GM10266 (cell line): ENCODE measurements at regions not wholly inside any gene's neighbourhood (a gene's known extent, or its start where the extent isn't known, plus 50 kb on each side); places are given as distances from the start of the nearest gene placed in this dataset.

Experiments
- DNase-seq: peaks from one replicate; pipeline ENCODE4 v3.0.0; 2012; ENCODE audit errors: extremely low spot score
- CTCF ChIP-seq: IDR thresholded peaks from 2 replicates; pipeline ENCODE4 v1.5.1; 2012; ENCODE audit warnings: mild to moderate bottlenecking, low read depth; ENCODE audit not compliant: control insufficient read depth, insufficient read depth; ENCODE audit errors: missing control alignments

DNA sequence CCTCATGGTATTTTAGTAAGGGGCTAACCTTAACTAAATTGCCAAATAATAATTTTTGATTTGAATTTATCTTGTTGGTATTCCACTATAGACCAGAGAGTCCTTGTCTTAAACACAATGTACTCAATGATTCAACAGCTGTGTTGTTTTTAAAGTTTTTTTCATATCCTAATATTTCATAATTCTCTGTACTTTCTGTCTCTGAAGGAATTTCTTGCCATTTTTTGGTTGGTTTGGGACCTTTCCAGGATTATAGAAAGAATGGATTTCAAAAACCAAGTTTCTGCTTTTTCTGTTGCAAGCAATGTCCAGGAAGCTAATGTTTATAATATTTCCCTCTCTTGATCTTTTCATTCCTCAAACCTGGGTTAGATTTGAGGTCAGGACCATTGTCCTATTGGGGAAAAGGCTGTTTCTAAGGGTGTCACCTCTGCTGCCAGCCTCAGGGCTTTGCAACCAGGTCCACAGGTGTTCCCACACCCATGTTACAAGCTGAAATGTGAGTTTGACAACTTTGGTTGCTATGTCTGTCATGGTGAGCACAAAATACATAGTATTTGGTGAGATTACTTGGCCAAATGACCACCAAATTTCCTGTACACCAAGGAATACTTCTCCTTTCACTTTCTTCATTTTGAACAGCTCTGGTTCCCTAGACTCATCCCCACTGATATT lies 363.7 kb upstream of the RGMA start:
- TF ChIP-seq CTCF, result no peak
- DNase-seq, result no peak

DNA sequence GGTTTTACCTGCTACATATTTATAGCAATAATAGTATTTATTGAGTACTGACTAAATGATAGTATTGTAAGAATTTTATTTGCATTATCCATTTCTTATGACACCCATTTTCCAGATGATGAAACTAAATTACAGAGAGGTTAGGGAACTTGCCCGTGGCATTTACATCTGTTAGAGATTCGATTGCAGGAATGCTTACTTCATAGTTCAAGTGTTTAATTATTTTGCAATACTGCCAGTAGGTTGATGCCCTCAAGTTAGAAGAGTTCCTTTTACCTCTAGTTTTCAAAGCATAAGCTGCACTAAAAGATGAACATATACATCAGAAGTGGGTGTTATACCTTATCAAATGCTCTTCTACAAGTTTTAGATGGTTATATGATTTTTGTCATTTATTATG lies 362.8 kb upstream of the RGMA start:
- no peak for TF ChIP-seq CTCF
- no peak for DNase-seq

DNA sequence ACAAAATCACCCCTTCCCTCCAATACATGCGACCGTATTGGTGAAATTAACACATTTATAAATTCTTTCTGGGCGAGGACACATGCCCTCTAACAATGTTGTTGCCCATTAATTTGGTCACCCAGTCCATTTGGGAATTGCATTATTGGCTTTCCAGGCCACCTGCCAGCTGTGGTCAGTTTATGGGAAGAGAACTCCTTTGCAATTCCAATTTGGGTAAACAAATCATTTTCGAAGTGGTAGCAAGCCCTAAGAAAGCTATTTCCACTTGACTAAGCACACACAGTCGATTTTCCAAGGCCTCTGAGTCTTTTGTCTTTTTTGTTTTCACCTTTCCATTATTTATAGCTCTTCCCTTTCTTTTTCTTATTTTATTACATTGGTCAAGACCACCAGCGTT lies 362.3 kb upstream of the RGMA start:
- TF ChIP-seq CTCF, result no peak
- no peak for DNase-seq

GRCh38 chr15:93449798-93450197 lies 360.8 kb upstream of the RGMA start:
- TF ChIP-seq CTCF, result no peak
- DNase-seq, result no peak

DNA sequence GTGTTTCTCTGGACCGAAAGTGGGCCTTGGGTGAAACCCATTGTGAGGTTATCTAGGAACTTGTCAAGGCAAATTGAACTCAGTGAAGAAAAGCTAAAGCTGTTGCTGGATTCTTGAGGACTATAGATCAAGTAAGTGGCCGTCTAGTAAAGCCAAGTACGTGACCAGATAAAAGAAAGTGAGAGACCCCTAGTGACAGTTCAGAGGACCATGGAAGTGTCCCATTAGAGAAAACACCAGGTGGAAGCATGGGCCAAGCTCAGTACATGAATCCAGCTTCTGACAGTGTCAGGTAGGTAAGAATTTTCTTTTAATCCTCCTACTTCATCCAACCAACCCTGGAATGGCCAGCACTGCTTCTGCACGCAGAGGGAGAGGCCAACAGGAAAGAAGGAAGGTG lies 349.3 kb upstream of the RGMA start:
- TF ChIP-seq CTCF, result no peak
- no peak for DNase-seq

DNA sequence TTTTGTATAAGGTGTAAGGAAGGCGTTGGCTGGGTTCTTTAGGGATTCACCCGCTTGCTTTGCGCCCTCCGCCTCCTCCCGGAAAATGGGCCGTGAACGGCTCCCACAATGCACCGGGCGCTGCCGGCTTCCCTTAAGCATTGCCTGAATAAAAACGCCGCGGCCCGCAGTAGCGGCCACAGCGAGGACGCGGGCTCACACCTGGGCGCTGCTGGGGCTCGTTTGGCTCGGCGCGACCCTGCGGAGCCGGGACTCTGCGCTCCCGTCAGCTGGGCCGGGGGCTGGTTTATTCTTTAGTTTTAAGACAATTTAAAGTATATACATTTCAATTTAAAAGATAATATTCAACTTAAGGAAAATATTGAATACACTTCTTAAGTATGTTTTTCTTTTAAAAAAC lies 343.5 kb upstream of the RGMA start:
- no peak for DNase-seq
- no peak for TF ChIP-seq CTCF

GRCh38 chr15:93428807-93429351 lies 339.9 kb upstream of the RGMA start:
- DNase-seq, result no peak
- TF ChIP-seq CTCF, result no peak
